Panc1 (cell line): ENCODE measurements at regions not wholly inside any gene's neighbourhood (a gene's known extent, or its start where the extent isn't known, plus 50 kb on each side); places are given as distances from the start of the nearest gene placed in this dataset.

ENCODE experiments used
- ATAC-seq: fragments of 200-7000 bp; cut with Tn5 transposase; 2 replicates; pipeline ENCODE4 v1.9.1; 2020; ENCODE audit warnings: mild to moderate bottlenecking, moderate library complexity
- BruUV-seq: library from RNA; stranded (reverse); fragments of 400-500 nt; replicated peaks from 2 replicates; lab custom pipeline; 2021; lab: Mats Ljungman, UMichigan
- CTCF ChIA-PET: fragments of 300-600 bp; sonication (Branson Sonifier 250); formaldehyde crosslinking; loops from one replicate; lab custom pipeline; 2022; ENCODE audit warnings: antibody characterized with exemption; lab: Charles Lee
- POLR2A ChIA-PET: fragments of 300-600 bp; sonication (Branson Sonifier 250); formaldehyde crosslinking; loops from one replicate; lab custom pipeline; 2022; ENCODE audit warnings: antibody characterized with exemption; lab: Charles Lee
- DNase-seq: peaks from one replicate; pipeline ENCODE4 v3.0.0-alpha.2; 2010; ENCODE audit warnings: low read depth, low spot score
- H3K27ac ChIP-seq: 2 replicates; pipeline ENCODE4 v1.5.1; 2011; ENCODE audit warnings: mild to moderate bottlenecking, low read length, inconsistent platforms
- H3K27me3 ChIP-seq: fragments of 200-500 bp; sonication (Bioruptor generic); 2 replicates; pipeline ENCODE4 v1.6.0; 2014; ENCODE audit warnings: low read length, inconsistent platforms; ENCODE audit not compliant: control insufficient read depth, insufficient read depth
- H3K36me3 ChIP-seq: fragments of 200-500 bp; sonication (Bioruptor generic); 2 replicates; pipeline ENCODE4 v1.5.1; 2014; ENCODE audit warnings: inconsistent platforms, mild to moderate bottlenecking, low read length, moderate library complexity; ENCODE audit not compliant: control insufficient read depth, insufficient read depth
- H3K4me1 ChIP-seq: 2 replicates; pipeline ENCODE4 v1.5.1; 2011; ENCODE audit warnings: inconsistent platforms, mild to moderate bottlenecking, low read length, moderate library complexity; ENCODE audit not compliant: control insufficient read depth, insufficient read depth
- H3K4me3 ChIP-seq, 2 experiments: 2 replicates each; pipeline ENCODE4 v1.5.1; 2011 to 2012; ENCODE audit warnings: low read depth in 2 of 2, low read length in 2 of 2, mild to moderate bottlenecking in 2 of 2, inconsistent platforms in 1 of 2, moderate library complexity in 1 of 2
- H3K9me3 ChIP-seq: fragments of 200-500 bp; sonication (Bioruptor generic); 2 replicates; pipeline ENCODE4 v1.5.1; 2014; ENCODE audit warnings: low read depth, mild to moderate bottlenecking, inconsistent platforms, low read length, moderate library complexity; ENCODE audit not compliant: control insufficient read depth, insufficient read depth
- CTCF ChIP-seq: fragments of 450-650 bp; IDR thresholded peaks from 2 replicates; pipeline ENCODE4 v1.5.1; 2017; ENCODE audit warnings: mild to moderate bottlenecking
- POLR2AphosphoS5 ChIP-seq: IDR thresholded peaks from 2 replicates; pipeline ENCODE4 v1.6.1; 2012; ENCODE audit warnings: mild to moderate bottlenecking, low read depth, low read length, moderate library complexity
- REST ChIP-seq, 2 experiments: IDR thresholded peaks; 2 replicates each; pipeline ENCODE4 v1.6.1; 2011 to 2012; ENCODE audit warnings: low read depth in 2 of 2, control low read depth in 1 of 2, low read length in 1 of 2, mild to moderate bottlenecking in 1 of 2, moderate library complexity in 1 of 2; ENCODE audit not compliant: insufficient read depth in 1 of 2
- SIN3A ChIP-seq: IDR thresholded peaks from 2 replicates; pipeline ENCODE4 v1.6.1; 2012; ENCODE audit warnings: low read depth, mild to moderate bottlenecking, low read length, moderate library complexity, borderline replicate concordance; ENCODE audit not compliant: insufficient read depth
- TCF7L2 ChIP-seq: IDR thresholded peaks from 2 replicates; pipeline ENCODE4 v1.6.1; 2011; ENCODE audit warnings: mild to moderate bottlenecking, low read depth, low read length, inconsistent platforms
- in situ Hi-C: cut with HindIII; loops from 2 replicates; pipeline ENCODE4 v1.10.0; 2016; ENCODE audit warnings: low sequenced_read_pairs, low pct_unique_long_range_greater_than_20kb
- intact Hi-C: fragments of 100-400 bp; cut with micrococcal nuclease; formaldehyde crosslinking; loops from one replicate; pipeline ENCODE4 v1.10.0; 2022; ENCODE audit not compliant: unreplicated experiment

GRCh38 chr4:43391069-43391468 is 498.6 kb downstream of the GRXCR1 start:
- in situ Hi-C loops = no loop called here
- no peaks in the 10 kb centered on the region for H3K36me3 ChIP-seq

GRCh38 chr4:43394976-43395375 is 502.5 kb downstream of the GRXCR1 start:
- intact Hi-C loops = no loop called here
- TF ChIP-seq SIN3A (no peak), POLR2AphosphoS5 (no peak), TCF7L2 (no peak), REST (IDR thresholded peaks at IDR 0.05; ENCODE audit: insufficient read depth in 1 of 2, low read depth in 2 of 2, low read length in 1 of 2) (no peak), CTCF (no peak)
- Histone ChIP-seq H3K27ac (no peak overlapping the region), H3K4me1 (no peaks in the 10 kb centered on the region), H3K9me3 (no peaks in the 10 kb centered on the region), H3K36me3 (no peaks in the 10 kb centered on the region), H3K4me3 (no peak overlapping the region), H3K27me3 (no peaks in the 10 kb centered on the region)
- ATAC-seq (no peak), DNase-seq (no peak)
- CTCF ChIA-PET = no interaction called here
- in situ Hi-C loops = no loop called here
- POLR2A ChIA-PET = no interaction called here
- no TSS peak for BruUV-seq

More at GRCh38 chr4:43391069-43391468, 498.6 kb downstream of the GRXCR1 start:
- Histone ChIP-seq H3K4me3 (no peak overlapping the region), H3K27ac (no peak overlapping the region), H3K4me1 (no peaks in the 10 kb centered on the region), H3K9me3 (no peaks in the 10 kb centered on the region), H3K27me3 (no peaks in the 10 kb centered on the region)
- TF ChIP-seq REST (IDR thresholded peaks at IDR 0.05; ENCODE audit: insufficient read depth in 1 of 2, low read depth in 2 of 2, low read length in 1 of 2) = no peak
- TF ChIP-seq POLR2AphosphoS5 = no peak
- no peak for TF ChIP-seq CTCF
- no peak for TF ChIP-seq SIN3A
- TF ChIP-seq TCF7L2 = no peak
- DNase-seq (no peak), ATAC-seq (no peak)
- intact Hi-C loops = no loop called here
- ChIA-PET CTCF (no interaction called here), POLR2A (no interaction called here)
- no TSS peak for BruUV-seq
